ENCODE measurements at regions not wholly inside any gene's neighbourhood (a gene's known extent, or its start where the extent isn't known, plus 50 kb on each side); places are given as distances from the start of the nearest gene placed in this dataset.
"Not testable (repeated sequence)": the region's sequence is repeated elsewhere in the genome, so short reads cannot be mapped to it uniquely, and the experiment has no call there.

- no peak for DNase-seq (ENCODE audit: low read depth)
Measured at GRCh38 chr10:21405981-21406380, 119.5 kb downstream of the SKIDA1 start.

GRCh38 chr10:21403256-21404015 lies 122.0 kb downstream of the SKIDA1 start:
- no peak for DNase-seq (ENCODE audit: low read depth)

- DNase-seq (ENCODE audit: low read depth): no peak
Measured at GRCh38 chr10:21402606-21403083, 122.8 kb downstream of the SKIDA1 start.

- no peak for DNase-seq (ENCODE audit: low read depth)
Measured at GRCh38 chr10:21401196-21401595, 124.3 kb downstream of the SKIDA1 start.

- no peak for DNase-seq (ENCODE audit: low read depth)
Measured at GRCh38 chr10:21399392-21400035, 126.0 kb downstream of the SKIDA1 start.

- DNase-seq (ENCODE audit: low read depth): no peak
Measured at GRCh38 chr10:21398563-21399231, 126.8 kb downstream of the SKIDA1 start.

GRCh38 chr10:21396889-21397288 lies 128.6 kb downstream of the SKIDA1 start:
- no peak for DNase-seq (ENCODE audit: low read depth)

GRCh38 chr10:21393931-21394330 lies 131.6 kb downstream of the SKIDA1 start:
- DNase-seq (ENCODE audit: low read depth): no peak

GRCh38 chr10:21388589-21388988 lies 136.9 kb downstream of the SKIDA1 start:
- DNase-seq (ENCODE audit: low read depth): no peak

GRCh38 chr10:21387868-21388267 lies 137.6 kb downstream of the SKIDA1 start:
- no peak for DNase-seq (ENCODE audit: low read depth)

GRCh38 chr10:21385996-21386585 lies 139.4 kb downstream of the SKIDA1 start:
- DNase-seq (ENCODE audit: low read depth): no peak

- no peak for DNase-seq (ENCODE audit: low read depth)
Measured at GRCh38 chr10:21385536-21385935, 139.9 kb downstream of the SKIDA1 start.

- DNase-seq (ENCODE audit: low read depth): no peak
Measured at GRCh38 chr10:21379143-21379542, 146.3 kb downstream of the SKIDA1 start.

GRCh38 chr10:21375274-21375673 lies 150.2 kb downstream of the SKIDA1 start:
- not testable (repeated sequence) for DNase-seq (ENCODE audit: low read depth)

GRCh38 chr10:21373881-21374280 lies 151.6 kb downstream of the SKIDA1 start:
- not testable (repeated sequence) for DNase-seq (ENCODE audit: low read depth)

- DNase-seq (ENCODE audit: low read depth): no peak
Measured at GRCh38 chr10:21372651-21373410, 152.7 kb downstream of the SKIDA1 start.

- no peak for DNase-seq (ENCODE audit: low read depth)
Measured at GRCh38 chr10:21369697-21370096, 155.8 kb downstream of the SKIDA1 start.

GRCh38 chr10:21368728-21369425 lies 156.6 kb downstream of the SKIDA1 start:
- DNase-seq (ENCODE audit: low read depth): no peak

GRCh38 chr10:21368022-21368582 lies 157.4 kb downstream of the SKIDA1 start:
- DNase-seq (ENCODE audit: low read depth): no peak

GRCh38 chr10:21366108-21366507 lies 159.4 kb downstream of the SKIDA1 start:
- not testable (repeated sequence) for DNase-seq (ENCODE audit: low read depth)

All from CMK (cell line).